Neuron (in vitro differentiated cells): ENCODE measurements at regions not wholly inside any gene's neighbourhood (a gene's known extent, or its start where the extent isn't known, plus 50 kb on each side); places are given as distances from the start of the nearest gene placed in this dataset.
"Not testable (repeated sequence)": the region's sequence is repeated elsewhere in the genome, so short reads cannot be mapped to it uniquely, and the experiment has no call there.

Source experiments
- H2AFZ ChIP-seq: one replicate; pipeline ENCODE4 v1.6.1; 2013; ENCODE audit warnings: low read depth, mild to moderate bottlenecking, inconsistent platforms, low read length, moderate library complexity
- H3K27me3 ChIP-seq: one replicate; pipeline ENCODE4 v1.6.1; 2013; ENCODE audit warnings: low read length; ENCODE audit not compliant: insufficient read depth
- H3K36me3 ChIP-seq: one replicate; pipeline ENCODE4 v1.6.1; 2013; ENCODE audit warnings: low read length; ENCODE audit not compliant: insufficient read depth
- H3K4me1 ChIP-seq: one replicate; pipeline ENCODE4 v1.6.1; 2013; ENCODE audit warnings: low read length; ENCODE audit not compliant: insufficient read depth
- H3K4me3 ChIP-seq: 2 replicates; pipeline ENCODE4 v1.5.1; 2013; ENCODE audit warnings: mild to moderate bottlenecking, low read length, moderate library complexity
- H3K9me3 ChIP-seq: one replicate; pipeline ENCODE4 v1.6.1; 2013; ENCODE audit warnings: low read length

- Histone ChIP-seq H2AFZ (no peak overlapping the region), H3K4me1 (no peaks in the 10 kb centered on the region), H3K27me3 (no peaks in the 10 kb centered on the region), H3K9me3 (peaks cover 3% of the 10 kb centered on the region), H3K36me3 (no peaks in the 10 kb centered on the region), H3K4me3 (no peak overlapping the region)
These were observed 269.3 kb upstream of the GULP1 start for GRCh38 chr2:188022389-188022788.

DNA sequence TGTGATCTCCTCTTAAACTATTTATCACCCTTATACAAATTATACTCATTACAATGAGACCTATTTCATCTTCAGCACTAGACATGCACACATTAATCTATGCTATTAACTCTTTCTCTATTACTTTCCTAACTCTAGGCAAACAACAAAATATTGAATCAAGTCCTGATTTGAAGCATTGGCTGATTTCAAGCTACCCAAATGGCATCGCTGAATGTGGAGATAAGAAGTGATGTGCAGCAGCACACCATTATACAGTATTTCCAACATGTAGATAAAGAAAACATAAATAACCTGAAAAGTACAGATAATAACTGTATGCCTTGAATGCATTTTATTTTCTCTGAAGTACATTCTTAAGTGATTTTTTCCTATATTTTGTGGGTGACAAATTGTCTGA lies 268.6 kb upstream of the GULP1 start:
- no peak overlapping the region for H3K4me3 ChIP-seq
- no peaks in the 10 kb centered on the region for H3K27me3 ChIP-seq
- H3K36me3 ChIP-seq = no peaks in the 10 kb centered on the region
- no peaks in the 10 kb centered on the region for H3K4me1 ChIP-seq
- H2AFZ ChIP-seq = no peak overlapping the region
- peaks cover 3% of the 10 kb centered on the region for H3K9me3 ChIP-seq

- Histone ChIP-seq H2AFZ (no peak overlapping the region), H3K4me3 (no peak overlapping the region), H3K27me3 (no peaks in the 10 kb centered on the region), H3K36me3 (no peaks in the 10 kb centered on the region), H3K4me1 (no peaks in the 10 kb centered on the region), H3K9me3 (peaks cover 3% of the 10 kb centered on the region)
These were observed 266.9 kb upstream of the GULP1 start for GRCh38 chr2:188024811-188025210.

DNA sequence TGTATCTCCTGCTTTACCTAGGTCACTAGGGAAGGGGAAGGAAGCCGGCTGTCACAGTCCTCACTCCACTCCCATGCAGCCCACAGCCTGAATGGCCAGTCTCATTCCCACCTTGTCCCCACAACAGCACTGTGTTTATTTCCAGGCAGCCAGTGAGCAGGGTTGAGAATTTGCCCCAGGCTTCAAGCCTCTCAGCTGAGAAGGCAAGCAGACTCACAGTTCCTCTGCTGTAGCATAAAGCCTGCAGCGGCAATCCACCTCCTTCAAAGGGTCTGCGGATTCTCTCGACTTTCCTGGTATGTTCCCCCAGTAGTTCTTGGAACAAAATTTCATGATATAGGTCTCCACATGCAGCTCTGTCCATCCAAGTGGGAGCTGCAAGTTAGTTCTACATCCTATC lies 262.9 kb upstream of the GULP1 start:
- no peak overlapping the region for H3K4me3 ChIP-seq
- no peaks in the 10 kb centered on the region for H3K36me3 ChIP-seq

DNA sequence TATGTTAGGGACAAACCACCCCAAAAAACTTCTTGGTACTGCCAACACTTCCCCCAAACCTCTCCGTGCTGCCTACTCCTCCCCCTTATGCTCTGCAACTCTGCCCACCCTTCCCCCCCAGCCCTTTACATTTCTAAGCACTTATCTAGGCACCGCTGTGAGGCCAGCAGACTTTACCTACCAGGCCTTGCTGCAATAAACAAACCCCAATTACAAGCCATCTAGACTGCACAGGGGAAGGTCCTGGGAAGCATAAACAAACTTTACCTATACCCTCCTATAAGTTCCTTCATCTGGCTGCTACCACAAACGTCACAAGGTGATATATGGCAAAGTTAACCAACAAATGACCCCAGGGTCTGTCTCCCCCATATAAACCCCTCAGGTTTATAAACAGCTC lies 259.4 kb upstream of the GULP1 start:
- Histone ChIP-seq H3K4me3 (no peak overlapping the region), H3K36me3 (no peaks in the 10 kb centered on the region), H2AFZ (no peak overlapping the region), H3K27me3 (no peaks in the 10 kb centered on the region), H3K4me1 (no peaks in the 10 kb centered on the region), H3K9me3 (no peaks in the 10 kb centered on the region)

More for the DNA sequence above, 262.9 kb upstream of the GULP1 start:
- Histone ChIP-seq H3K4me1 (no peaks in the 10 kb centered on the region), H3K9me3 (no peaks in the 10 kb centered on the region), H2AFZ (no peak overlapping the region), H3K27me3 (no peaks in the 10 kb centered on the region)

- Histone ChIP-seq H3K4me3 (no peak overlapping the region), H2AFZ (no peak overlapping the region), H3K36me3 (no peaks in the 10 kb centered on the region), H3K4me1 (no peaks in the 10 kb centered on the region), H3K27me3 (no peaks in the 10 kb centered on the region), H3K9me3 (no peaks in the 10 kb centered on the region)
These were observed 258.9 kb upstream of the GULP1 start for GRCh38 chr2:188032786-188033185.

- H3K4me1 ChIP-seq, H2AFZ ChIP-seq, H3K9me3 ChIP-seq: not testable (repeated sequence)
These were observed 258.4 kb upstream of the GULP1 start for GRCh38 chr2:188033240-188033639.

GRCh38 chr2:188034102-188034501 lies 257.6 kb upstream of the GULP1 start:
- H3K36me3 ChIP-seq, H3K4me1 ChIP-seq, H3K4me3 ChIP-seq, H3K9me3 ChIP-seq, H2AFZ ChIP-seq, H3K27me3 ChIP-seq: not testable (repeated sequence)

More at GRCh38 chr2:188033240-188033639, 258.4 kb upstream of the GULP1 start:
- not testable (repeated sequence) for H3K36me3 ChIP-seq, H3K4me3 ChIP-seq, H3K27me3 ChIP-seq

- not testable (repeated sequence) for H3K4me3 ChIP-seq, H3K27me3 ChIP-seq, H3K9me3 ChIP-seq, H3K4me1 ChIP-seq, H2AFZ ChIP-seq, H3K36me3 ChIP-seq
These were observed 256.3 kb upstream of the GULP1 start for GRCh38 chr2:188035377-188035776.

DNA sequence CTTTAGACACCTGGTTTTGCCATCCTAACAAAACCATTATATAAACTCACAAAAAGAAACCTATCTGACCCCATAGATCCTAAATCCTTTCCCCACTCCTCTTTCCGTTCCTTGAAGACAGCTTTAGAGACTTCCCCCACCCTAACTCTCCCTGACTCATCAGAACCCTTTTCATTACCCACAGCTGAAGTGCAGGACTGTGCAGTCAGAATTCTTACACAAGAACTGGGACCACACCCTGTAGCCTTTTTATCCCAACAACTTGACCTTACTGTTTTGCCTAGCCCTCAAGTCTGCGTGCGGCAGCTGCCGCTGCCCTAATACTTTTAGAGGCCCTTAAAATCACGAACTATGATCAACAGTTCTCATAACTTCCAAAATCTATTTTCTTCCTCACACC lies 254.9 kb upstream of the GULP1 start:
- H3K4me3 ChIP-seq, H3K4me1 ChIP-seq, H3K27me3 ChIP-seq, H3K36me3 ChIP-seq, H3K9me3 ChIP-seq, H2AFZ ChIP-seq: not testable (repeated sequence)

DNA sequence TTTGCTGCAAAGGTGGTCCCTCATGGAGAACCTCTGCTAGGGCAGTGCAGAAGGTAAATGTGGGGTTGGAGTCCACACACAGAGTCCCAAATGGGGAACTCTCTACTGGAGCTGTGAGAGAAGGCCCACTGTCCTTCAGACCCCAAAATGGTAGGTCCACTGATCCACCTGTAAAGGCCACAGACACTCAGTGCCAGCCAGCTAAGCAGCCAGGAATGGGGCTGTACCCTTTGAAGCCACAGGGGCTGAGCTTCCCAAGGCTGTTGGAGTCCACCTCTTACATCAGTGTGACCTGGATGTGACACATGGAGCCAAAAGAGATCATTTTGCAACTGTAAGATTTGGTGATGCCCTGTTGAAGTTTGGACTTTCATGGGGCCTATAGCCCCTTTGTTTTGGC lies 252.4 kb upstream of the GULP1 start:
- H3K36me3 ChIP-seq = no peaks in the 10 kb centered on the region
- no peaks in the 10 kb centered on the region for H3K27me3 ChIP-seq
- no peak overlapping the region for H3K4me3 ChIP-seq
- H2AFZ ChIP-seq = no peak overlapping the region
- no peaks in the 10 kb centered on the region for H3K4me1 ChIP-seq
- no peaks in the 10 kb centered on the region for H3K9me3 ChIP-seq

- no peaks in the 10 kb centered on the region for H3K9me3 ChIP-seq
- H3K27me3 ChIP-seq = no peaks in the 10 kb centered on the region
- no peaks in the 10 kb centered on the region for H3K4me1 ChIP-seq
- peak overlapping the region; percentile 23 for H2AFZ ChIP-seq
- no peak overlapping the region for H3K4me3 ChIP-seq
- H3K36me3 ChIP-seq = no peaks in the 10 kb centered on the region
These were observed 249.3 kb upstream of the GULP1 start for GRCh38 chr2:188042412-188042811.

DNA sequence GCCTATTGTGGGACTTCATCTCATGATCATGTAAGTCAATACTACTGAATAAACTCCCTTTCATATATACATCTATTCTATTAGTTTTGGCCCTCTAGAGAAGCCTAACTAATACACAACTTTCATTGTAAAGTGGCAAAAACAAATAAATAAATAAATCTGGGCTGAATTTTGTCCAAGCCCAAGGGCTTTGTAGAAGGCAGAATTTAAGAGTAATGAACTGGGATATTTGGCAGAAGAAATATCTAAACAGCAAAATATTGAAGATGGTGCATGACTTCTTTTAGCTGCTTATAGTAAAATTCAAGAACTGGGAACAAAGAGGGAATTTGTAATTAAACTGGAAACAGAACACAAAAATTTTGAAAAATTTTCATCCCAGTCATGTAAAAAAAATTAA lies 246.7 kb upstream of the GULP1 start:
- no peak overlapping the region for H3K4me3 ChIP-seq
- H3K27me3 ChIP-seq = no peaks in the 10 kb centered on the region
- H2AFZ ChIP-seq = no peak overlapping the region
- H3K36me3 ChIP-seq = no peaks in the 10 kb centered on the region
- H3K4me1 ChIP-seq = no peaks in the 10 kb centered on the region
- H3K9me3 ChIP-seq = no peaks in the 10 kb centered on the region

DNA sequence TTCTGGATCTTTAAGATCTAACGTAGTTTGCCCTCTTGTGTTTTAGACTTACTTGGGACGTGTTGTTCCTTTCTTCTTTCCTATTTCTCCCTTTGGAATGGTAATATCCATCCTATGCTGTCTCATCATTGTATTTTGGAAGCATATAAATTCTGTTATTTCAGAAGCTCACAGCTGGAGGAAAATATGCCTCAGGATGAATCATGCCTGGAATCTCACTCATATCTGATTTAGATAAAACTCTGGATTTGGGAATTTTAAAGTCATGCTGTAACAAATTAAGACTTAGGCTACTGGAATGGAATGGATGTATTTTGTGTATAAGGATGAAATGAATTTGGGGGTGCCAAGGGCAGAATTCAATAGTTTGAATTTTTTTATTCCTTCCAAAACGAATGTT lies 245.2 kb upstream of the GULP1 start:
- Histone ChIP-seq H3K4me1 (peaks cover 8% of the 10 kb centered on the region), H3K36me3 (no peaks in the 10 kb centered on the region), H3K9me3 (no peaks in the 10 kb centered on the region), H3K27me3 (no peaks in the 10 kb centered on the region), H2AFZ (no peak overlapping the region), H3K4me3 (no peak overlapping the region)
